Mammary epithelial cell (primary cell): ENCODE measurements at regions not wholly inside any gene's neighbourhood (a gene's known extent, or its start where the extent isn't known, plus 50 kb on each side); places are given as distances from the start of the nearest gene placed in this dataset.

ENCODE experiments used
- EZH2 ChIP-seq: IDR thresholded peaks from 2 replicates; pipeline ENCODE4 v1.6.1; 2012; ENCODE audit warnings: low read length, inconsistent platforms, borderline replicate concordance
- TF ChIP-seq, protein P1 (sequence below), 2 donors: IDR thresholded peaks in 1 of 2; conservative IDR thresholded peaks in 1 of 2; 2 replicates each; pipeline ENCODE4 v1.5.1; 2011 to 2012; ENCODE audit warnings: inconsistent platforms in 2 of 2, low read length in 2 of 2, mild to moderate bottlenecking in 2 of 2, control low read depth in 1 of 2, low read depth in 1 of 2; ENCODE audit not compliant: insufficient read depth in 1 of 2; ENCODE audit errors: extremely low read depth in 1 of 2

- TF ChIP-seq, protein P1, sequence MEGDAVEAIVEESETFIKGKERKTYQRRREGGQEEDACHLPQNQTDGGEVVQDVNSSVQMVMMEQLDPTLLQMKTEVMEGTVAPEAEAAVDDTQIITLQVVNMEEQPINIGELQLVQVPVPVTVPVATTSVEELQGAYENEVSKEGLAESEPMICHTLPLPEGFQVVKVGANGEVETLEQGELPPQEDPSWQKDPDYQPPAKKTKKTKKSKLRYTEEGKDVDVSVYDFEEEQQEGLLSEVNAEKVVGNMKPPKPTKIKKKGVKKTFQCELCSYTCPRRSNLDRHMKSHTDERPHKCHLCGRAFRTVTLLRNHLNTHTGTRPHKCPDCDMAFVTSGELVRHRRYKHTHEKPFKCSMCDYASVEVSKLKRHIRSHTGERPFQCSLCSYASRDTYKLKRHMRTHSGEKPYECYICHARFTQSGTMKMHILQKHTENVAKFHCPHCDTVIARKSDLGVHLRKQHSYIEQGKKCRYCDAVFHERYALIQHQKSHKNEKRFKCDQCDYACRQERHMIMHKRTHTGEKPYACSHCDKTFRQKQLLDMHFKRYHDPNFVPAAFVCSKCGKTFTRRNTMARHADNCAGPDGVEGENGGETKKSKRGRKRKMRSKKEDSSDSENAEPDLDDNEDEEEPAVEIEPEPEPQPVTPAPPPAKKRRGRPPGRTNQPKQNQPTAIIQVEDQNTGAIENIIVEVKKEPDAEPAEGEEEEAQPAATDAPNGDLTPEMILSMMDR (conservative IDR thresholded peaks at IDR 0.05 in 1 of 2, IDR thresholded peaks at IDR 0.05 in 1 of 2; ENCODE audit: extremely low read depth in 1 of 2, insufficient read depth in 1 of 2, low read depth in 1 of 2, low read length in 2 of 2), result no peak
- TF ChIP-seq EZH2, result no peak
Observed at GRCh38 chr11:97751952-97752351, 1268.8 kb upstream of the CNTN5 start.
